ENCODE measurements at regions not wholly inside any gene's neighbourhood (a gene's known extent, or its start where the extent isn't known, plus 50 kb on each side); places are given as distances from the start of the nearest gene placed in this dataset.
"Not testable (repeated sequence)": the region's sequence is repeated elsewhere in the genome, so short reads cannot be mapped to it uniquely, and the experiment has no call there.

GRCh38 chr10:76628801-76629200 is 1008.8 kb downstream of the KCNMA1 start:
- no peak overlapping the region for H3K4me3 ChIP-seq (ENCODE audit: control insufficient read depth, low read depth, low read length)
- TF ChIP-seq CTCF (IDR thresholded peaks at IDR 0.05; ENCODE audit: control insufficient read depth, insufficient read depth, low read depth, low read length, missing control alignments), result no peak
- no peak for DNase-seq (ENCODE audit: low read depth)

GRCh38 chr10:76626386-76626785 is 1011.2 kb downstream of the KCNMA1 start:
- DNase-seq (ENCODE audit: low read depth), result no peak
- H3K4me3 ChIP-seq (ENCODE audit: control insufficient read depth, low read depth, low read length), result no peak overlapping the region
- TF ChIP-seq CTCF (IDR thresholded peaks at IDR 0.05; ENCODE audit: control insufficient read depth, insufficient read depth, low read depth, low read length, missing control alignments), result no peak

- H3K4me3 ChIP-seq (ENCODE audit: control insufficient read depth, low read depth, low read length), result no peak overlapping the region
- TF ChIP-seq CTCF (IDR thresholded peaks at IDR 0.05; ENCODE audit: control insufficient read depth, insufficient read depth, low read depth, low read length, missing control alignments), result no peak
- DNase-seq (ENCODE audit: low read depth), result no peak
Measured at GRCh38 chr10:76624470-76624869, 1013.1 kb downstream of the KCNMA1 start.

- no peak for DNase-seq (ENCODE audit: low read depth)
- H3K4me3 ChIP-seq (ENCODE audit: control insufficient read depth, low read depth, low read length), result no peak overlapping the region
- no peak for TF ChIP-seq CTCF (IDR thresholded peaks at IDR 0.05; ENCODE audit: control insufficient read depth, insufficient read depth, low read depth, low read length, missing control alignments)
Measured at GRCh38 chr10:76621886-76622620, 1015.6 kb downstream of the KCNMA1 start.

GRCh38 chr10:76618641-76619040 is 1019.0 kb downstream of the KCNMA1 start:
- DNase-seq (ENCODE audit: low read depth), result no peak
- no peak for TF ChIP-seq CTCF (IDR thresholded peaks at IDR 0.05; ENCODE audit: control insufficient read depth, insufficient read depth, low read depth, low read length, missing control alignments)
- no peak overlapping the region for H3K4me3 ChIP-seq (ENCODE audit: control insufficient read depth, low read depth, low read length)

- DNase-seq (ENCODE audit: low read depth), result no peak
- no peak for TF ChIP-seq CTCF (IDR thresholded peaks at IDR 0.05; ENCODE audit: control insufficient read depth, insufficient read depth, low read depth, low read length, missing control alignments)
- H3K4me3 ChIP-seq (ENCODE audit: control insufficient read depth, low read depth, low read length), result no peak overlapping the region
Measured at GRCh38 chr10:76618171-76618570, 1019.4 kb downstream of the KCNMA1 start.

- H3K4me3 ChIP-seq (ENCODE audit: control insufficient read depth, low read depth, low read length); DNase-seq (ENCODE audit: low read depth): not testable (repeated sequence)
Measured at GRCh38 chr10:76616666-76617065, 1020.9 kb downstream of the KCNMA1 start.
